Trophoblast cell (in vitro differentiated cells and primary cell): ENCODE measurements at regions not wholly inside any gene's neighbourhood (a gene's known extent, or its start where the extent isn't known, plus 50 kb on each side); places are given as distances from the start of the nearest gene placed in this dataset.

Experiments used
- DNase-seq, 2 donors: peaks; one replicate each; pipeline ENCODE4 v3.0.0-alpha.2; 2016
- H2AFZ ChIP-seq: 2 replicates; pipeline ENCODE4 v1.6.1; 2013; ENCODE audit warnings: low read length, moderate library complexity, mild to moderate bottlenecking; ENCODE audit not compliant: insufficient read depth, poor library complexity
- H2AK5ac ChIP-seq: 2 replicates; pipeline ENCODE4 v1.6.1; 2013; ENCODE audit warnings: mild to moderate bottlenecking, low read length
- H2BK120ac ChIP-seq: 2 replicates; pipeline ENCODE4 v1.6.1; 2013; ENCODE audit warnings: low read length, mild to moderate bottlenecking, moderate library complexity; ENCODE audit not compliant: insufficient read depth, poor library complexity
- H2BK12ac ChIP-seq: 2 replicates; pipeline ENCODE4 v1.6.1; 2013; ENCODE audit warnings: mild to moderate bottlenecking, low read length, moderate library complexity
- H2BK5ac ChIP-seq: 2 replicates; pipeline ENCODE4 v1.6.1; 2013; ENCODE audit warnings: low read length, low read depth, moderate library complexity, mild to moderate bottlenecking; ENCODE audit not compliant: poor library complexity
- H3K14ac ChIP-seq: 2 replicates; pipeline ENCODE4 v1.6.1; 2013; ENCODE audit warnings: mild to moderate bottlenecking, low read length
- H3K18ac ChIP-seq: 2 replicates; pipeline ENCODE4 v1.6.1; 2013; ENCODE audit warnings: mild to moderate bottlenecking, low read length
- H3K23ac ChIP-seq: 2 replicates; pipeline ENCODE4 v1.6.1; 2013; ENCODE audit warnings: low read length
- H3K27ac ChIP-seq: 2 replicates; pipeline ENCODE4 v1.5.1; 2013; ENCODE audit warnings: low read depth, mild to moderate bottlenecking, inconsistent platforms, low read length, moderate library complexity
- H3K27me3 ChIP-seq: 2 replicates; pipeline ENCODE4 v1.6.1; 2013; ENCODE audit warnings: inconsistent platforms, mild to moderate bottlenecking, low read length, moderate library complexity; ENCODE audit not compliant: insufficient read depth
- H3K36me3 ChIP-seq, 2 experiments: 1 replicate in 1 of 2; 2 replicates in 1 of 2; pipeline ENCODE4 v1.6.1; 2013; ENCODE audit warnings: low read length in 2 of 2, mild to moderate bottlenecking in 2 of 2, moderate library complexity in 1 of 2; ENCODE audit not compliant: insufficient read depth in 2 of 2, control insufficient read depth in 1 of 2
- H3K4ac ChIP-seq: 2 replicates; pipeline ENCODE4 v1.6.1; 2013; ENCODE audit warnings: low read depth, mild to moderate bottlenecking, low read length, moderate library complexity
- H3K4me1 ChIP-seq, 2 experiments: 1 replicate in 1 of 2; 2 replicates in 1 of 2; pipeline ENCODE4 v1.6.1; 2013; ENCODE audit warnings: low read length in 2 of 2, mild to moderate bottlenecking in 2 of 2, moderate library complexity in 1 of 2; ENCODE audit not compliant: insufficient read depth in 2 of 2, control insufficient read depth in 1 of 2
- H3K4me2 ChIP-seq: 2 replicates; pipeline ENCODE4 v1.6.1; 2013; ENCODE audit warnings: inconsistent platforms, mild to moderate bottlenecking, low read length, moderate library complexity
- H3K4me3 ChIP-seq: 2 replicates; pipeline ENCODE4 v1.5.1; 2013; ENCODE audit warnings: mild to moderate bottlenecking, low read depth, low read length, inconsistent platforms
- H3K79me1 ChIP-seq: one replicate; pipeline ENCODE4 v1.6.1; 2013; ENCODE audit warnings: low read length
- H3K79me2 ChIP-seq: 2 replicates; pipeline ENCODE4 v1.6.1; 2013; ENCODE audit warnings: low read length, mild to moderate bottlenecking; ENCODE audit not compliant: control insufficient read depth, insufficient read depth, poor library complexity
- H3K9ac ChIP-seq: 2 replicates; pipeline ENCODE4 v1.6.1; 2013; ENCODE audit warnings: mild to moderate bottlenecking, low read length
- H3K9me3 ChIP-seq: 2 replicates; pipeline ENCODE4 v1.6.1; 2013; ENCODE audit warnings: low read depth, mild to moderate bottlenecking, control low read depth, inconsistent platforms, low read length; ENCODE audit not compliant: insufficient read depth
- H4K12ac ChIP-seq: 2 replicates; pipeline ENCODE4 v1.6.1; 2013; ENCODE audit warnings: low read depth, mild to moderate bottlenecking, low read length, moderate library complexity
- H4K8ac ChIP-seq: 2 replicates; pipeline ENCODE4 v1.6.1; 2013; ENCODE audit warnings: low read depth, mild to moderate bottlenecking, low read length, moderate library complexity
- H4K91ac ChIP-seq: one replicate; pipeline ENCODE4 v1.6.1; 2013; ENCODE audit warnings: low read depth, mild to moderate bottlenecking, low read length, moderate library complexity
- WGBS: extraction: QIAGEN DNeasy Blood & Tissue Kit; methylation state at CpG from one replicate; pipeline ENCODE4 v1.1.7; 2013; ENCODE audit warnings: missing lambda C conversion rate; ENCODE audit not compliant: insufficient read length, insufficient coverage; ENCODE audit errors: extremely low coverage; 5-methylcytosine and 5-hydroxymethylcytosine counted together

GRCh38 chr6:1473166-1473565 lies 83.8 kb downstream of the FOXF2 start:
- Histone ChIP-seq H3K18ac (no peak overlapping the region), H4K12ac (no peak overlapping the region), H3K14ac (no peak overlapping the region), H2BK120ac (no peak overlapping the region), H3K79me1 (no peaks in the 10 kb centered on the region), H3K4me1 (peaks cover 5 to 11% of the 10 kb centered on the region in 2 experiments), H3K23ac (no peak overlapping the region), H3K4ac (no peak overlapping the region), H3K4me3 (no peak overlapping the region), H2BK5ac (no peak overlapping the region), H3K9ac (no peak overlapping the region), H2AFZ (no peak overlapping the region), H3K27ac (no peak overlapping the region), H3K4me2 (no peak overlapping the region), H2BK12ac (no peak overlapping the region), H4K8ac (no peak overlapping the region), H3K36me3 (no peaks in the 10 kb centered on the region), H3K79me2 (no peaks in the 10 kb centered on the region), H2AK5ac (no peak overlapping the region), H3K9me3 (no peaks in the 10 kb centered on the region), H3K27me3 (no peaks in the 10 kb centered on the region), H4K91ac (no peak overlapping the region)
- no peak for DNase-seq
- WGBS, result no CpG with 5 or more reads among the region's 8 CpGs

- H3K9ac ChIP-seq, result no peak overlapping the region
- no peak overlapping the region for H2AK5ac ChIP-seq
- H2BK120ac ChIP-seq, result no peak overlapping the region
- no peak overlapping the region for H4K8ac ChIP-seq
- H3K4me3 ChIP-seq, result no peak overlapping the region
- H2BK12ac ChIP-seq, result no peak overlapping the region
- H3K14ac ChIP-seq, result no peak overlapping the region
- WGBS, result no CpG with 5 or more reads among the region's 1 CpG
- H3K23ac ChIP-seq, result no peak overlapping the region
- no peak overlapping the region for H3K4ac ChIP-seq
- no peak overlapping the region for H4K91ac ChIP-seq
- no peak overlapping the region for H3K4me2 ChIP-seq
- H2BK5ac ChIP-seq, result no peak overlapping the region
- no peaks in the 10 kb centered on the region for H3K27me3 ChIP-seq
- H3K79me1 ChIP-seq, result no peaks in the 10 kb centered on the region
- no peak overlapping the region for H3K27ac ChIP-seq
- H3K9me3 ChIP-seq, result peaks cover 4% of the 10 kb centered on the region
- no peak overlapping the region for H4K12ac ChIP-seq
- no peak for DNase-seq
- no peaks in the 10 kb centered on the region for H3K36me3 ChIP-seq
- H3K79me2 ChIP-seq, result no peaks in the 10 kb centered on the region
- H3K18ac ChIP-seq, result no peak overlapping the region
- no peak overlapping the region for H2AFZ ChIP-seq
- peaks cover 5 to 11% of the 10 kb centered on the region in 2 experiments for H3K4me1 ChIP-seq
Measured at GRCh38 chr6:1473598-1473997, 84.2 kb downstream of the FOXF2 start.

GRCh38 chr6:1474205-1474604 lies 84.8 kb downstream of the FOXF2 start:
- no peak overlapping the region for H3K18ac ChIP-seq
- no peaks in the 10 kb centered on the region for H3K79me1 ChIP-seq
- H4K91ac ChIP-seq, result no peak overlapping the region
- H3K4me3 ChIP-seq, result no peak overlapping the region
- peaks cover 5 to 11% of the 10 kb centered on the region in 2 experiments for H3K4me1 ChIP-seq
- H2AK5ac ChIP-seq, result no peak overlapping the region
- H3K4me2 ChIP-seq, result no peak overlapping the region
- H3K36me3 ChIP-seq, result no peaks in the 10 kb centered on the region
- no peaks in the 10 kb centered on the region for H3K79me2 ChIP-seq
- H3K9ac ChIP-seq, result no peak overlapping the region
- no CpG with 5 or more reads among the region's 4 CpGs for WGBS
- no peak overlapping the region for H4K8ac ChIP-seq
- H2AFZ ChIP-seq, result no peak overlapping the region
- H3K23ac ChIP-seq, result no peak overlapping the region
- no peak overlapping the region for H2BK120ac ChIP-seq
- H3K27ac ChIP-seq, result no peak overlapping the region
- H3K27me3 ChIP-seq, result no peaks in the 10 kb centered on the region
- no peak overlapping the region for H2BK12ac ChIP-seq
- no peak overlapping the region for H3K14ac ChIP-seq
- no peak for DNase-seq
- H3K4ac ChIP-seq, result no peak overlapping the region
- no peak overlapping the region for H4K12ac ChIP-seq
- no peak overlapping the region for H2BK5ac ChIP-seq
- H3K9me3 ChIP-seq, result peaks cover 5% of the 10 kb centered on the region

- Histone ChIP-seq H3K36me3 (no peaks in the 10 kb centered on the region), H2BK12ac (no peak overlapping the region), H3K4me2 (no peak overlapping the region), H3K79me2 (no peaks in the 10 kb centered on the region), H4K8ac (no peak overlapping the region), H3K14ac (no peak overlapping the region), H2BK120ac (no peak overlapping the region), H3K18ac (no peak overlapping the region), H3K4me3 (no peak overlapping the region), H3K23ac (no peak overlapping the region), H3K4me1 (peaks cover 5 to 11% of the 10 kb centered on the region in 2 experiments), H3K9ac (no peak overlapping the region), H3K9me3 (peaks cover 5% of the 10 kb centered on the region), H4K12ac (no peak overlapping the region), H2AK5ac (no peak overlapping the region), H2BK5ac (no peak overlapping the region), H2AFZ (no peak overlapping the region), H3K27me3 (no peaks in the 10 kb centered on the region), H3K79me1 (no peaks in the 10 kb centered on the region), H4K91ac (no peak overlapping the region), H3K4ac (no peak overlapping the region), H3K27ac (no peak overlapping the region)
- no CpG with 5 or more reads among the region's 1 CpG for WGBS
- DNase-seq, result no peak
Measured at GRCh38 chr6:1475174-1475573, 85.8 kb downstream of the FOXF2 start.
